Nephron progenitor cell (in vitro differentiated cells): ENCODE measurements at regions not wholly inside any gene's neighbourhood (a gene's known extent, or its start where the extent isn't known, plus 50 kb on each side); places are given as distances from the start of the nearest gene placed in this dataset.
A peak's percentile ranks its signal among the peaks of the same experiment; 100 is the strongest.

Source experiments
- DNase-seq: peaks from one replicate; pipeline ENCODE4 v3.0.0; 2021
- H3K27ac Mint-ChIP-seq: 2 replicates; pipeline ENCODE4 v1.8.0; 2021; ENCODE audit warnings: mild to moderate bottlenecking, moderate library complexity, mixed read lengths
- H3K27me3 Mint-ChIP-seq: 2 replicates; pipeline ENCODE4 v1.8.0; 2021; ENCODE audit warnings: mild to moderate bottlenecking, low read depth, mixed read lengths; ENCODE audit not compliant: poor library complexity
- H3K36me3 Mint-ChIP-seq: 2 replicates; pipeline ENCODE4 v1.8.0; 2021; ENCODE audit warnings: low read depth, mixed read lengths
- H3K4me1 Mint-ChIP-seq: 2 replicates; pipeline ENCODE4 v1.8.0; 2021; ENCODE audit warnings: mixed read lengths
- H3K4me3 Mint-ChIP-seq: 2 replicates; pipeline ENCODE4 v1.8.0; 2021; ENCODE audit warnings: mild to moderate bottlenecking, moderate library complexity, mixed read lengths
- H3K9me3 Mint-ChIP-seq: 2 replicates; pipeline ENCODE4 v1.8.0; 2021; ENCODE audit warnings: mild to moderate bottlenecking, moderate library complexity, mixed read lengths
- TF ChIP-seq, protein P1 (sequence below): fragments of 200-600 bp; sonication (generic); IDR thresholded peaks from 2 replicates; pipeline ENCODE4 v1.5.0; 2021; ENCODE audit warnings: antibody characterized with exemption

GRCh38 chr10:93152136-93152535 is 78.4 kb downstream of the CYP26A1 start:
- DNase-seq, result no peak
- peaks cover 12% of the 10 kb centered on the region for H3K36me3 Mint-ChIP-seq
- H3K9me3 Mint-ChIP-seq, result peaks cover 48% of the 10 kb centered on the region
- no peak overlapping the region for H3K4me3 Mint-ChIP-seq
- H3K27me3 Mint-ChIP-seq, result peaks cover 4% of the 10 kb centered on the region
- no peak overlapping the region for H3K27ac Mint-ChIP-seq
- H3K4me1 Mint-ChIP-seq, result peaks cover 23% of the 10 kb centered on the region
- TF ChIP-seq, protein P1, sequence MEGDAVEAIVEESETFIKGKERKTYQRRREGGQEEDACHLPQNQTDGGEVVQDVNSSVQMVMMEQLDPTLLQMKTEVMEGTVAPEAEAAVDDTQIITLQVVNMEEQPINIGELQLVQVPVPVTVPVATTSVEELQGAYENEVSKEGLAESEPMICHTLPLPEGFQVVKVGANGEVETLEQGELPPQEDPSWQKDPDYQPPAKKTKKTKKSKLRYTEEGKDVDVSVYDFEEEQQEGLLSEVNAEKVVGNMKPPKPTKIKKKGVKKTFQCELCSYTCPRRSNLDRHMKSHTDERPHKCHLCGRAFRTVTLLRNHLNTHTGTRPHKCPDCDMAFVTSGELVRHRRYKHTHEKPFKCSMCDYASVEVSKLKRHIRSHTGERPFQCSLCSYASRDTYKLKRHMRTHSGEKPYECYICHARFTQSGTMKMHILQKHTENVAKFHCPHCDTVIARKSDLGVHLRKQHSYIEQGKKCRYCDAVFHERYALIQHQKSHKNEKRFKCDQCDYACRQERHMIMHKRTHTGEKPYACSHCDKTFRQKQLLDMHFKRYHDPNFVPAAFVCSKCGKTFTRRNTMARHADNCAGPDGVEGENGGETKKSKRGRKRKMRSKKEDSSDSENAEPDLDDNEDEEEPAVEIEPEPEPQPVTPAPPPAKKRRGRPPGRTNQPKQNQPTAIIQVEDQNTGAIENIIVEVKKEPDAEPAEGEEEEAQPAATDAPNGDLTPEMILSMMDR, result no peak

DNA sequence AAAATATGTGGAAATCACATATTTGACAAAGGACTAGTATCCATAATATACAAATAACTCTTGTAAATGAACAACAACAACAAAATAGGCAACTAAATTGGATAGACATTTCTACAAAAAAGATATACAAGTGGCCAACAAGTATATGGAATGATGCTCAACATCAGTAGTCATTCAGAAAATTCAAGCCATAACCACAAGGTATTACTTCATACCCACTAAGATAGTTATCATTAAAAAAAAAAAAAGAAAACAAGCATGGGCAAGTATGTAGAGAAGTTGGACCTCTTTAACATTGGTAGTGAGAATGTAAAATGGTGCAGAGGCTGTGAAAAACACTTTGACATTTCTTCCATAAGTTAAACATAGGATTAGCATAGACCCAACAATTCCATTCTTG is 80.8 kb downstream of the CYP26A1 start:
- Mint-ChIP-seq H3K9me3 (peaks cover 71% of the 10 kb centered on the region), H3K27ac (no peak overlapping the region), H3K27me3 (no peaks in the 10 kb centered on the region), H3K4me3 (no peak overlapping the region), H3K4me1 (peaks cover 11% of the 10 kb centered on the region), H3K36me3 (peaks cover 26% of the 10 kb centered on the region)
- TF ChIP-seq, protein P1, result no peak
- DNase-seq, result no peak

- no peak overlapping the region for H3K4me3 Mint-ChIP-seq
- DNase-seq, result no peak
- TF ChIP-seq, protein P1, result no peak
- H3K9me3 Mint-ChIP-seq, result peaks cover 45% of the 10 kb centered on the region
- peaks cover 3% of the 10 kb centered on the region for H3K27me3 Mint-ChIP-seq
- H3K4me1 Mint-ChIP-seq, result peaks cover 12% of the 10 kb centered on the region
- peak overlapping the region; percentile 52 for H3K27ac Mint-ChIP-seq
- peaks cover 27% of the 10 kb centered on the region for H3K36me3 Mint-ChIP-seq
Observed at GRCh38 chr10:93160140-93160539, 86.4 kb downstream of the CYP26A1 start.

- peaks cover 21% of the 10 kb centered on the region for H3K36me3 Mint-ChIP-seq
- no peak overlapping the region for H3K27ac Mint-ChIP-seq
- H3K27me3 Mint-ChIP-seq, result peaks cover 3% of the 10 kb centered on the region
- no peak overlapping the region for H3K4me3 Mint-ChIP-seq
- TF ChIP-seq, protein P1, result no peak
- peaks cover 15% of the 10 kb centered on the region for H3K4me1 Mint-ChIP-seq
- no peak for DNase-seq
- peaks cover 39% of the 10 kb centered on the region for H3K9me3 Mint-ChIP-seq
Observed at GRCh38 chr10:93160829-93161228, 87.1 kb downstream of the CYP26A1 start.

DNA sequence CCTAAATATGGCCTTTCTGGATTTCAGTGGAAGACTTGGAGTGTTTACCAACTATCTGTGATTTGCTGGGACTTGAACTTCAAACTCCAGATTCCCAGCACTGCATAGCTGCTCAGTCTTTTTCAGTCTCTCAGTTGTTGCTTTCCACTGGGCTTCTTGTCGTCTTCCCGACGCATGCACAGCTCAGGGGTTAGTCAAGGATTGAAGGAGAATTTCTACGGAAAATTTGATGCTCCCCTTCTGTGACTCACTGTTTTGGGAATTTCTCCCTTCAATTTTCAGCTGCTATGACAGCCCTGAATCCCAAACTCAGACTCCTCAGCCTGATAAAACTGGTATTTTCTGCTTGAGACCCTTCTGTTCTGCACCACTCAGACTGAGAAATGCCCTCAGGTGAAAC is 91.7 kb downstream of the CYP26A1 start:
- Mint-ChIP-seq H3K27ac (peak overlapping the region; percentile 43), H3K4me3 (no peak overlapping the region), H3K36me3 (peaks cover 23% of the 10 kb centered on the region), H3K4me1 (peaks cover 11% of the 10 kb centered on the region), H3K9me3 (peaks cover 27% of the 10 kb centered on the region), H3K27me3 (peaks cover 6% of the 10 kb centered on the region)
- no peak for DNase-seq
- TF ChIP-seq, protein P1, result no peak

DNA sequence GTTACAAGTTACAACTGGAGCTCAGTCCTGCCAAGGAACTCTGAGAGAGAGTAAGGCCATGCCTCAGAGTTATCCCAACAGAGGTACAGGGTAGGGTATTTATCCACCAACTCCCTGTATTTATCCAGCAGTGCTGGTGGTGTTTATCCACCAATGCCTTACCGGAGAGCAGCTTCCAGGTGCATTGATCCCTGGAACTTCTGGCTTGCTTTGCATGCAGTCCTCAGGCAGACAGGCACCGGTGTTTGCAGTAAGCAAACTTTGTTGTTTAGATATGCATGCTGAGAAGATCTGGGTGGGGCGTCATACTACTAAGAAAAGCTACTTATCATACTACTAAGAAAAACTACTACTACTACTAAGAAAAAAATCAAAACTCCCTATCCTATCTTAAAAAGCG is 92.4 kb downstream of the CYP26A1 start:
- Mint-ChIP-seq H3K9me3 (peaks cover 35% of the 10 kb centered on the region), H3K4me3 (no peak overlapping the region), H3K36me3 (peaks cover 27% of the 10 kb centered on the region), H3K4me1 (peaks cover 10% of the 10 kb centered on the region), H3K27ac (peak overlapping the region; percentile 16), H3K27me3 (peaks cover 6% of the 10 kb centered on the region)
- no peak for DNase-seq
- TF ChIP-seq, protein P1, result no peak
